Glomerular visceral epithelial cell (primary cell): ENCODE measurements at regions not wholly inside any gene's neighbourhood (a gene's known extent, or its start where the extent isn't known, plus 50 kb on each side); places are given as distances from the start of the nearest gene placed in this dataset.
A peak's percentile ranks its signal among the peaks of the same experiment; 100 is the strongest.
"Not testable (repeated sequence)": the region's sequence is repeated elsewhere in the genome, so short reads cannot be mapped to it uniquely, and the experiment has no call there.

Experiments
- DNase-seq: peaks from one replicate; pipeline ENCODE4 v3.0.0-alpha.2; 2016; ENCODE audit errors: extremely low spot score

DNA sequence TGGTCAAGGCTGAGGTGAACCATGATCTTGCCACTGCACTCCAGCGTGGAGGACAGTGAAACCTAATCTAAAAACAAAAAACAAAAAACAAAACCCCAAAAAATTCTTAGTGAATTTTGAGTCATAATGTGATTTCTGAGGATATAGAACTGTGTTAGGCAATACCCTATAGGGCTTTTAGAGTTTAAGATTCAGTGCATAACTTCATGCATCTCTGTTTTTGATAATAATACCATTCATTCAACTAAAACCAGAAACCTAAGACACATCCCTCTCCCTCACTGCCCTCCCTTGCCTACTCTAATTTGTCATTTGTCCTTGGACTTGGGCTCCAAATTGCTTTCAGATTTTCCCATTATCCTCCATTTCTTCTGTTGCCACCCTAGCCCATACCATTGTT is 405.7 kb upstream of the EDIL3 start:
- DNase-seq = no peak

DNA sequence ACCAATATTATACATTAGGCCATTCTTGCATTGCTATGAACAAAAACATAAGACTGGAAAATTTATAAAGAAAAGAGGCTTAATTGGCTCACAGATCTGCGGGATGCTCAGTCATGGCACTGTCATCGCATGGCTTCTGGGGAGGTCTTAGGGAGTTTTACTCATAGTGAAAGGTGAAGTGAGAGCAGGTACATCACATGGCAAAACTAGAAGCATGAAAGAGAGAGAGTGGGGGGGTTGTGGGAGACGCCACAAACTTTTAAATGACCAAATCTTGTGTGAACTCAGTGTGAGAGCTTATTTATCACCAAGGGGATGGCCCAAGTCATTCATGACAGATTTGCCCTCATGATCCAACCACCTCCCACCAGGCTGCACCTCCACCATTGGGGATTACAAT is 398.3 kb upstream of the EDIL3 start:
- DNase-seq = no peak

DNA sequence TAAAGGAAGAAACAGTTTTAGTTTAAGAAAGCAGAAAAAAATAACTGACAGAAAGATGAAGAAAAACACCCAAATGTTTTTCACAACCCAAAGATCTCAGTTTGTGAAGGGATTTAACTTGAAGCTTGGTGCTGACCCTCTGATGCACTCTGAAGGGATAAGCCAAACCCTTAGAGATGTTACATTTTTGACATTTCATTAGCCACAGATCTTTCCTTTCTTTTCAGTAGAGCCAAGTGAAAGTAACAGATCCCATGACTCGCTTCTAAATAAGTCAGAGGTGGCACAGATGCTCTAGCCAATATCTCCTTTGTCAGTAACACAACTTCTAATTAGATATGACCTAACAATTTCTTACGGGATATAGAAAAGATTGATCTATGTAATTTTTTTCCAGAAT is 394.5 kb upstream of the EDIL3 start:
- DNase-seq = peak; percentile 4

DNA sequence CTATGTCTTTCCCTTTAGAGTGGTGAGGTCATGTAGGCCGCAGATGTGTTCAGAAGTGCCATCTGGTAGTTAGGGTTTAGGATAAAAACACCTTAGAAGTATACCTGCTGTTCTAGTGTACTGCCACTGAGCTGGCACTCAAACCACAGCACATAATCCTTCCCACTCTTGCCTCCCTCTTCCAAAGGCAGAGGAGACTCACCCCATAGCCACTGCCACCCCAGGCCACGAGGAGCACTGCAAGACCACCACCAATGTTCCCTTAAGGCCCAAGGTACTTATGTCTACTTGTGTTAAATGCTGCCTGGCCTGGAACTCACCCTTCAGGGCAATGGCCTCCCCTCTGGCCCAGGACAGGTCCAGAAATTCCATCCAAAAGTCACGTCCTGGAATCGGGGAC is 379.5 kb upstream of the EDIL3 start:
- DNase-seq = no peak

DNA sequence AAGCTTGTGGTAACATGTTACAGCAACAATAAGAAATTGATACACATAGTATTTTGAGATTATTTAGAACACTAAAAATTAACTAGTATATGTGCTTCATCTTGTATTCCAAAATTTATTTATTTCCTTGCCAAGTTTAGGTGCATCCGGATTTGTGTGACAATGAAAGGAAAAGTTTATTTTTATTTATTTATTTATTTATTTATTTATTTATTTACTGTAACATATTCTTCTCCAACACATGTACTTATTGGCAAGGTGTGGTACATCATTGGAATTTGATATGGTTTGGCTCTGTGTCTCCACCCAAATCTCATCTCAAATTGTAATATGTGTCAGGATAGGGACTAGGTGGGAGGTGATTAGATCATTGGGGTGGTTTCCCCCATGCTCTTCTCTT is 373.3 kb upstream of the EDIL3 start:
- no peak for DNase-seq

DNA sequence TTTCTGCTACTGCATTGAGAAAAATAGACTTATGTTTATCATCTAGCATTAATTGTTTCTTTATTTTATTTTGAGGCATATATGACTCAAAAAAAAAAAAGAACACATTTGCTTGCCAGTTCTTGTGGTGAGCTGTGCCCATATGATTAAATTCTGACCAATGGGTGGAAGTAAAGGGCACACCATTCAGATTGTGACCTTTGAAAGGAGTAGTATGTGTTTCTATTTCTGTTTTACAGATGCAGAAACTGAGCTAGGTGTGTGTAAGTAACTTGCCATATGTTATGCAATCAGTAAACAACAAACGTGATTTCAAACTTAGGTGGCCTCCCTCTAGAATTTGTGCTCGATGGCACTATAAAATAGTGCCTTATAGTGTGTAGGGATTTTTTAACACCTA is 368.1 kb upstream of the EDIL3 start:
- DNase-seq = no peak

DNA sequence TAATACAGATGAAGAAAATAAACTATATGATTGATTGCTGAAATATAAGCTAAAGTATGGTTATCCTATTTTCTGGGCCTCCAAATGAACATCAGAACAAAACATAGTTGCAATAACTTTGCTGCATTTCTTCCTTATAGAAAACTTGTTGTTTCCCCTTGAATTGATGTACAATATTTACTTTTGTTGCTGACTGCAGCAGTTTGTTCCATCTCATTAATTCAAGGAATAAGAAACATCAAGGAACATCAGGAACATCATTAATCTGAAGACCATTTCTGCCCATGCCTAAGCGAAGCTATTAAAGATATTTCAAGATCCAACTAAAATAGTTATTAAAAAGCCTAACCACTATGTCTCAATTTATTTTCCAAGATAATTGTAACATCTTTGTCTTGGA is 363.6 kb upstream of the EDIL3 start:
- DNase-seq = no peak

DNA sequence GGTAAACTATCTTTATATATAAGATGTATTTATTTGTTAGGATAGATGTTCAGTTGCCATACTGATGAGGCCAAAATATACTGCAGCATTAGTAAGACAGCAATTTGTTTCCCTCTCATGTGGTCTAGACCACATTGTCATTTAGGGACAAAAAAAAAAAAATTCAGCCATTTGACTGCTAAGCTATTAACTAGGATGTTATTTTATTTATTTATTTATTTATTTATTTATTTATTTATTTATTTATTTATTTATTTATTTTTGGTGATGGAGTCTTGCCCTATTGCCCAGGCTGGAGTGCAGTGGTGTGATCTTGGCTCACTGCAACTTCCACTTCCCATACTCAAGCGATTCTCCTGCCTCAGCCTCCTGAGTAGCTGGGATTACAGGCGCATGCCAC is 361.6 kb upstream of the EDIL3 start:
- not testable (repeated sequence) for DNase-seq

DNA sequence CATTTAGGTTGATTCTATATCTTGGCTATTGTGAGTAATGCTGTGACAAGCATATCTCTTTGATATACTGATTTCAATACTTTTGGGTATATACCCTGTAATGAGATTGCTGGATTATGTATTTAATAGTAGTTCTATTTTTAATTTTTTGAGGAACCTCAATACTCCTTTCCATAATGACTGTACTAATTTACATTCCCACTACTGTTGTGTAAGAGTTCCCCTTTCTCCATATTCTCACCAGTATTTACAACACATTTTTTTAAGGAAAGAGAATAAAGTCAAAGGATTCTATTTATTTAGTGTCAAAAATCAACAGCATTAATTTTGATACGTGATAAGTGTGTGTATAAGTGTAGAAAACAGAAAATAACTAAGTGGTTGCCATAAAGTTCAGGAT is 356.4 kb upstream of the EDIL3 start:
- no peak for DNase-seq

DNA sequence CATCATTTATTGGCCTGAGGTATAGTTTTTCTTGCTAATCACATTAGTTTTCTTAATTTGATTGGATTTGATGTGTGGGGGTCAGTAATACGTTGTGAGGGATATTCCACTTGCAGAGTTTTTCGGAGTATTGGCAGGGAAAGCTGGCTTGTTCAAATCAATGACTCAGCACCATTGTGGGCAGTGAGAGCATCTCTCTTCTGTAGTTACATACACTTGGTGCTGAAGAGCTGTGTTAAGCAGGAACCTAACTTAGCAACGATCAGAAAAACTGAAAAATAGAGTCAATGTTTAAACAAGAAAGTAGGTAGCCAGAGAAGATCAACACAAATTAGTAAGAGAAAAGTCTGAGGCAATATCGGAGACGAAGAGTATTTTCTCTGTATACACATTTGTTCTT is 344.6 kb upstream of the EDIL3 start:
- peak; percentile 26 for DNase-seq

DNA sequence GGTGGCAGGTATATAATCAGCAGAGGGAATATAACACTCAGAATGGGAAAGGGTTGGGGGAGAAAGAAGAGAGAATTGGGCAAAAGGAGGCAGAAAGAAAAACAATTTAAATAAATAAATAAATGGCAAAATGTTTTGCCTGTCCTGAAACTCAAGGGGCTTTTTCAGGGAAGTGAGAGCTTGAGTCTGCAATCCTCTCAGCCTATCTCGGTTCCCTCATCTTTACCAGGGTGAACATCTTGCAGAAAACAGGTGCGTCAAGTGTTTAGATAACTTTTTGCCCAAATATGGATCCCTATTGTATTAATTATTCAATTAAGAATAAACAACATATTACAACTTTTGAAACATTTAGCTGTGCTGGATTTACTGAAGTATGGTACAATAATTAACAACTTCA is 343.0 kb upstream of the EDIL3 start:
- no peak for DNase-seq

DNA sequence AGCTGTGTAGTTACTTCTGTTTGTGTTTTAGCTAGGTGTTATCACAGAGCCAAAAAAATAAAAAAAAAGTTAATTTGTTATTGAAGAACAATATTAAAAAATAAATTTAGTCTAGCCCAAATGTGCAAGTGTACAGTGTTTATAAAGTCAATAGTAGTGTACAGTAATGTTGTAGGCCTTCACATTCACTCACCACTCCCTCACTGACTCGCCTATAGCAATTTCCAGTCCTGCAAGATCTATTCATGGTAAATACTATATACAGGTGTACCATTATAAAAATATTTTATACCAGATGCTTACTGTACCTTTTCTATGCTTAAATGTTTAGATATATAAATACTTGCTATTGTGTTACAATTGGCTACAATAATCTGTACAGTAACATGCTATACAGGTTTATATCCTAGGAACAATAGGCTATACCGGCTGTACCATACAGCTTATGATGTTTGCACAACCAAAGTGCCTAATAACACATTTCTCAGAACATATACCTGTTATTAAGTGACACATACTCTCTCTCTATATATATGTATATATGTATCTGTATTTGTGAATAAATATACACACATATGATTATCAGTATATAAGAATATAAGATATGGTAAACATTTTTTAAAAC is 341.4 kb upstream of the EDIL3 start:
- DNase-seq = no peak

DNA sequence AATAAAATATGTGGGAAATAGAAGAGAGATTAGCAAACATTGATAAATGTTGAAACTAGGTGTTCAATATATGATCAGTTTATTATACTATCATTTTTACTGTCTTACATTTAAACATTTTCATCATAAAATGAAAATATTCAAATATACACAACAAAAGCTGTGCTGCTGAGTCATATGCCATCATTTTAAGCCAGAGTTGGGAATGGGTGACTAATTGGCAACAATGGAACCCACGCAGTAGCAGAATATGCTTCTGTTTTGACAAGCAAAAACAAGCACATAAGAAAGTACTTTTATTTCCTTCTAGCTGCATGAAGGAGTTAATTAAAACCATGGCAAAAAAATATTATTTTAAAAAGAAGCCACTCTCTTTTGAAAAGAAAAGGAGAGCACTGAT is 340.0 kb upstream of the EDIL3 start:
- DNase-seq = peak; percentile 23

DNA sequence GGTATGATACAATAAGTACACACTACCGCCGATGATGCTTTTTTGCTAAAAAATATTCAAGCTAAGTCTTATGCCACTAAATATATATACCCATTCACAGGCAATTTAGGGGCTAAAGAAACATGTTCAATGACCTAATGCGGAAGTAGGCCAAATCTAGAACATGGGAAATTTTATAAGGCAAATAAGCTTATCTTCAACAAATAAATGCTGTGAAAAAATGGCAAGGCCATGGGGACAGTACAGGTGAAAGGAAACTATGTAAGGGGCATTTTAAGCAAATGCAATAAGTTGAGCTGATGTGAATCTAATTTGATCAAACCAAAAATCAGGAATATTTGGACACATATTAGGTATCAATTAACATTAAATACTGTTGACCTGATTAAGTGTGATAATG is 339.5 kb upstream of the EDIL3 start:
- DNase-seq = no peak

DNA sequence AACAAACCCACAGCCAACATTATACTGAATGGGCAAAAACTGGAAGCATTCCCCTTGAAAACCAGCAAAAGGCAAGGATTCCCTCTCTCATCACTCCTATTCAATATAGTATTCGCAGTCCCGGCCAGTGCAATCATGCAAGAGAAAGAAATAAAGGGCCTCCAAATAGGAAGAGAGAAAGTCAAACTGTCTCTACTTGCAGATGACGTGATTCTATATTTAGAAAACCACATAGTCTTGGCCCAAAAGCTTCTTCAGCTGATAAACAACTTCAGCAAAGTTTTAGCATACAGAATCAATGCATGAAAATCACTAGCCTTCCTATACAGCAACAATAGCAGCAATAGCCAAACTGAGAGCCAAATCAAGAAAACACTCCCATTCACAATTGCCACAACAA is 333.7 kb upstream of the EDIL3 start:
- no peak for DNase-seq

DNA sequence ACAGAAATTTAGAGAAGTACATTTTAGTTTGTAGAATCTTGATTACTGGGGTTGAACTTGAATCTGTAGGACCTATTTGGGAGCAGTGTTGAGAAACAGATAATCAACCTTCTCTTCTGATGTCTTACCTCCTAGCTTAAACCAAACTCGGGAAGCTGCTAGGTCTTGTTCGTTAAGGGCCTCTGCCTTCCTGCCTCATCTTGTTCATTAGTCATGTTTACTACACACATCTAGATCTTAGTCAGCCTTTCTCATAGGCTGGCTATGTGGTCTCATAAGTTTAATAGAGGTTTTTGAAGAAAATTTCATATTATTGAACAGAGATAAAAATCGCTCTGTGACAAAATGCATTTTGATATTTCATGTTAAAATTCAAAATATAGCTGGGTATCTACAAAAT is 331.0 kb upstream of the EDIL3 start:
- no peak for DNase-seq

DNA sequence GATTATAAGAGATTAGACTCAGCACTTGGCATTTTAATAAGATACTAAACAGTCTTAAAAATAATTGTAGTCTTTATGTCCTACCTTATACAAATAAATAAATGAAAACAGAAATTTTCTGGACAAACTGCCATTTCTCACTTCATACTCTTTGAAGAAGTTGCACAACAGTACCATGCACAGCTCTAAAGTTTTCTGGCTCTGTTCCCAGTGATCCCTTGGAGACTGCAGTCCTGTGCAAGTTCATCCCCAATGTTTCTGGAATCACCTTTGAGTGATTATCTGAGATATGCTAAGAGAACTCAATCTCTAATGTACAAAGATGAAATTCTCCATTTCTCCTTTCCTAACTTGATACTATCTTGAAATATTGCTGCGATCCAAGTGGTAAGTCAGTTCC is 330.4 kb upstream of the EDIL3 start:
- DNase-seq = no peak

DNA sequence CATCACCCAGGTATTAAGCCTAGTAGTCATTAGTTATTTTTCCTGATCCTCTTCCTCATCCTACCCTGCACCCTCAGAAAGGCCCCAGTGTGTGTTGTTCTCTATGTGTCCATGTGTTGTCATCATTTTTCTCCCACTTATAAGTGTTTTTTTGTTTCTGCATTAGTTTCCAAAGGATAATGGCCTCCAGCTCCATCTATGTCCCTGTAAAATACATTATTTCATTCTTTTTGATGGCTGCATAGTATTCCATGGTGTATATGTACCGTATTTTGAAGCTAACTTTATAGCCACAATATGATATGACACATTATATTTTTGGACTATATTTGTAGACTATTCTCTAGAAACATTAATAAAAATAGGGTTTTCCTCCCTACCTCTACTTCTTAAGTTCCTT is 324.4 kb upstream of the EDIL3 start:
- no peak for DNase-seq

DNA sequence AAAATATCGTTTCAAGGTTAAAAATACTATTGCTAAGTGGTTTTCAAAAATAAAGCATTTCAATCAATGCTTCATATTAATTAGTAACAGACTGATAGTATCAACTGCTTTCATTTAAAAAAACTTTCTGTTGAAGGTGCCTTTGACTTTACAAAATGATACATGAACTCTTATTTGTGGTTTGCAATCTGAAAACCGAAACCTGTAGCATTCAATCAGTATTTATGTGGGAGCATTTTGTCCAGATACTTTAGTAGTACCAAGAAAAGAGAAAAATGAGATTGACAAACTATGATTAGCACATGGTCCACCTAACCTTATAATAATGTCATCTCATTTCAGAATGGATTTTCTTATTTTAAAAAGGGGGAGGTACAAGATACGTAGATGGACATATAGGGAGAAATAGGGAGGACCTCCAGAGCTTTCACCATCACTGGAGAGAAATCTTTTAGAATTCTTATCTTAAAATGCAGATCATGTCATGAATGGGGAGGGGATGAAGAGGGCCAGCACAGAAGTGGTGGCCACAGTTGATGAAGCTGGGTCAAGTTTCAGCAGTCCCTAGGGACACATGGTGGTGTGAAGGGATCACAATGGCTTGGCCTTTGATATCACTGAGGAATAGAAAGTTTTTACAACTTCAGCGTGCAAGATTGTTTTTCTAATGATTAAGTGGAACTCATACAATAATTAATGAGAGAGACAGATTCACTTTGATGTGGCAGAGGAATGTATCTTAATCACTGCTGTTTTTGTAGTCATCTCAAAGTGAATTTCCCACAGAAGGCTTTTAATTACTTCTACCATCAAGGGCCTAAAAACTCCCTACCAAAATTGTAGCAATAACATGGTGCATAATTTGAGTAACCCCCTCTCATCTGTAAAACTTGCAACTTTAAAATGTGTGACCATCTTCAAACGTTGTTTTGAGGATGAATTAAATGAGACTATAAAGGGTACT is 322.3 kb upstream of the EDIL3 start:
- DNase-seq = no peak

DNA sequence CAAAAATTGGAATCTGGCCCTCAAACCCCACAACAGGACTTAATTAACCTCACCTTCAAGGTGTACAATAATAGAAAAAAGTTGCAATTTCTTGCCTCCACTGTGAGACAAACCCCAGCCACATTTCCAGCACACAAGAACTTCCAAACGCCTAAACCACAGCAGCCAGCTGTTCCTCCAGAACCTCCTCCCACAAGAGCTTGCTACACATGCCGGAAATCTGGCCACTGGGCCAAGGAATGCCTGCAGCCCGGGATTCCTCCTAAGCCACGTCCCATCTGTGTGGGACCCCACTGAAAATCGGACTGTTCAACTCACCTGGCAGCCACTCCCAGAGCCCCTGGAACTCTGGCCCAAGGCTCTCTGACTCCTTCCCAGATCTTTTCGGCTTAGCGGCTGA is 315.9 kb upstream of the EDIL3 start:
- DNase-seq = not testable (repeated sequence)

DNA sequence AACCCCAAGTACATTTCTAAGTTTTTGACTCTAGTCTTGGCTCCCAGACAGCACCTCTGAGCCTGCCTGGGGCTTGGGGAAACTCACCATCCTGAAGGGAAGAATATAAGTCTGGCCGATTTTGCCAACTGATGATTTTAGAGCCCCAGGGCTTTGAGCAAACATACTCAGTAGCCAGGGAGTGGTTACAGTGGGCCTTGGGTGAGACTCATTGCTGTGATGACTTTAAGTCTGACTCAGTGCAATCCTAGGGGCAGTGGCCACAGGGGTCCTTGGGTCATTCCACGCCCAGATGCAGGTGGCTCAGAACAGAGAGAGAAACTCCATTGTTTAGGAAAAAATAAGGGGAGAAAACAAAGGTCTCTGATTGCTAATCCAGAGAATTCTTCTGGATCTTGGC is 312.0 kb upstream of the EDIL3 start:
- peak; percentile 52 for DNase-seq

DNA sequence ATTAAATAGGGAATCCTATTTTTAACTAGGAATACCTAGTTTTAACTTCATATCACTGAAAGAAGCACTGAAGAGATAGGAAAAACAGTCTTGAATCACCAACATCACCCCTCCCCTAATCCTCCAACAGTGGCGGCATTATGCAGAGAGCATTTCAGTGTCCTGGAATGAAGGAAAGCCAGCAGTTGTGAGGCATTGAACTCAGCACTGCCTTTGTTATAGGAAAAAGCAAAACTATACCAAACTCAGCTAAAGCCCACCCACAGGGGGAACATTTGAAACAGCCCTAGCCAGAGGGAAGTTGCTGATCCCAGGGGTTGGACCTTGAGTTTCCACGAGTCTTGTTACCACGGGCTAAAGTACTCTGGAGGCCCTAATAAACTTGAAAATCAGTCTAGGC is 310.6 kb upstream of the EDIL3 start:
- DNase-seq = no peak

DNA sequence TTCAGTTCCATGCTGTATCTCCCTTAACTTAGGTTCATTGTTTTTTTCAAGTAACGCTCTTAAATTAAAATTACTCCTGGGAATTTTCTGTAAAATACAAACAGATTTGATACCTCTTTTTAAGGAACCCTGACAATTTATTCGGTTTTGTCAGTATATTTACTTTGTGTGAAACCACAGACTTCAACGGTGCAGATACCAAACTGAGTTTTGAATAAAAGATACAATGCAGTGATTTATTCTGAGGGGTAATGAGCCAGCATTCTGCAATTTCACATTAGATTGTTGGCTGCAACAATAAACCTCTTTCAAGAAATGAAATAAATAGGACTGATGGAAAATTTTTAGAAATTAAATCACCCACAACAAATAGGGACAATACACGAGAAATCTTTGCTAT is 308.6 kb upstream of the EDIL3 start:
- no peak for DNase-seq

DNA sequence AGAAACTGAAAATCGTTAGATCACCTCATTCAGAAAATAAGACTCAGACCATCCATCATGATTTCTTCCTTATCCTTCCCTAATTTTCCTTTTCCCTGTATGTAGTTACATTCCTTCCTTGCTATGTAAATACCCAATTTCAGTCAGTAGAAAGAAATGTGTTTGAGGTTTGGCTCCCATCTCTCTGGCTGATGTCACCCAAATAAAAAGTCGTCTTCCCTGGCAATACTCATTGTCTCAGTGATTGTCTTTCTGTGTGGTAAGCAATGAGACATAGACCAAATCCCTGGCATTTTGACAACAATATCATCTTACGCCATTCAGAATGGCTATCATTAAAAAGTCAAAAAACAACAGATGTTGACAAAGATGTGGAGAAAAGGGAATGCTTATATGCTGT is 303.9 kb upstream of the EDIL3 start:
- DNase-seq = peak; percentile 98
